ENCODE measurements at regions not wholly inside any gene's neighbourhood (a gene's known extent, or its start where the extent isn't known, plus 50 kb on each side); places are given as distances from the start of the nearest gene placed in this dataset.

DNA sequence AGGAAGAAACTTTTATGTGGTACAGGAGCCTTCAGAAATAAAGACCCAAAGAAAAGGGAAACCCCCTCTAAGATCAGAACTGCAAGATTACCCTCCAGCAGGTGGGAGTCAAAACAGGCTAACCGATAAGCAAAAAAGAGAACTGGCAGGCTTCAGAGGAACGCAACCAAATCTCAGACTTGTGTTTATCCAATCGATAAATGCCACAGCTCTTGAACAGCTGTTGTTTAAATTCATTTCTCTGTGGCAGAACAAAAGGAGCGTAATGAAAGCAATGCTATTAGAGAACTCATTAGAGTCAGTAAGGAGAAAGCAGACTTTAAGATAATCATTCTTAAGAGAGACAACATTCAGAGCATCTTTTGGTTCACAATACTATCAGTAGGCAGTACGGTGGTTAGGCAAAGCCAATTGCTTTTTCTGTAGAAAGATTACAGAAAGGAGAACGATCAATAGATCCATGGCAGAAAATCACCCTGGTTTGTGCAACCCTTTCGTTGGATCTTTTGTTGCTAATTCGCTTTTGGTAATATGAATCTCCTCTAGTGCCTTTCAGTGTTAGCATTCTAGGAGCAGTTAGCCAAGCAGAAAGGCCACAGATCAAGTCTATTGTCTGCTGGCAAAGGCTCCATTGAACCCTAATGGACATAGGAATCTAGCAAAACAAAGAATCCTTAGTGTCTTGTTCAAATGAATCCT is 476.4 kb upstream of the CHST9 start:
- TF ChIP-seq, protein P1, sequence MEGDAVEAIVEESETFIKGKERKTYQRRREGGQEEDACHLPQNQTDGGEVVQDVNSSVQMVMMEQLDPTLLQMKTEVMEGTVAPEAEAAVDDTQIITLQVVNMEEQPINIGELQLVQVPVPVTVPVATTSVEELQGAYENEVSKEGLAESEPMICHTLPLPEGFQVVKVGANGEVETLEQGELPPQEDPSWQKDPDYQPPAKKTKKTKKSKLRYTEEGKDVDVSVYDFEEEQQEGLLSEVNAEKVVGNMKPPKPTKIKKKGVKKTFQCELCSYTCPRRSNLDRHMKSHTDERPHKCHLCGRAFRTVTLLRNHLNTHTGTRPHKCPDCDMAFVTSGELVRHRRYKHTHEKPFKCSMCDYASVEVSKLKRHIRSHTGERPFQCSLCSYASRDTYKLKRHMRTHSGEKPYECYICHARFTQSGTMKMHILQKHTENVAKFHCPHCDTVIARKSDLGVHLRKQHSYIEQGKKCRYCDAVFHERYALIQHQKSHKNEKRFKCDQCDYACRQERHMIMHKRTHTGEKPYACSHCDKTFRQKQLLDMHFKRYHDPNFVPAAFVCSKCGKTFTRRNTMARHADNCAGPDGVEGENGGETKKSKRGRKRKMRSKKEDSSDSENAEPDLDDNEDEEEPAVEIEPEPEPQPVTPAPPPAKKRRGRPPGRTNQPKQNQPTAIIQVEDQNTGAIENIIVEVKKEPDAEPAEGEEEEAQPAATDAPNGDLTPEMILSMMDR (IDR thresholded peaks at IDR 0.05), result no peak
- TF ChIP-seq POLR2A (IDR thresholded peaks at IDR 0.05), result no peak

Measured in lower leg skin (tissue), 3 donors.